ENCODE measurements at regions not wholly inside any gene's neighbourhood (a gene's known extent, or its start where the extent isn't known, plus 50 kb on each side); places are given as distances from the start of the nearest gene placed in this dataset.

DNA sequence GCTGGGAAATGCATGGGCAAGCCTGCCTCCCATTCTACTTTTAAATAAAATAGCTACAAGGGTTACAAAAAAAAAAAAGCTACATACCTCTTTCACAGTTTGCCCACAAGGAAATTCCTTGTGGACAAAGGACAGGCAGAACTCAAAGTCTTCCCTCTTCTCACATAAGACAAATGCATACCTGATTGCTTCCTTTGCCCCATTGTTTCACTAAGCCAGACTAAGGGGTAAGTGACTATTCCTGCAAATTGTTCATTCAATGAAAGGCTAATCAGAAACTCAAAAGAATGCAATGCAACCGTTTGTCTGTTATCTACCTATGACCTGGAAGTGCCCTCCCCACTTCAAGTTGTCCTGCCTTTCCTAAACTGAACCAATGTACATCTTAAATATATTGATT lies 780.6 kb downstream of the FAM133A start:
- Mint-ChIP-seq H3K36me3 (no peaks in the 10 kb centered on the region), H3K27ac (no peak overlapping the region), H3K9me3 (no peaks in the 10 kb centered on the region)
- ATAC-seq (no peak), DNase-seq (ENCODE audit: low spot score in 2 of 2) (no peak)

DNA sequence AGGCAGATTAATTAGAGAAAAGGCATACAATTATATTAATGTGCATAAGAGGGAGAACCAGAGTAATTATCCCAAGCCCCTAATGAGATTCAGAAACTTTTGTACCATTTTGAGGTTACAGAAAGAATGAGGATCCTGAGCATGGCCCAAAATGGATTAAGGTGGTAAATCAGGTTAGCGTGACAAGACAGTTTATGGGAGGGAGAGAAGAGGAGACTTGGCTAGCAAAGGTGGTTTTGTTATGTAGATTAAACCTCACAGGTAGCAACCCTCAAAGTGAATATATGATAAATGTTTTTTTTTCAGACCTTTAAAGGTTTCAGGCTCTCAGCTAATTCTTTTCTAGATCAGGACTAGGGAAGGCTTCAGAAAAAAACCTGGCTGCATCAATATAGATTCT lies 781.8 kb downstream of the FAM133A start:
- no peak for ATAC-seq
- Mint-ChIP-seq H3K36me3 (no peaks in the 10 kb centered on the region), H3K9me3 (no peaks in the 10 kb centered on the region)

GRCh38 chrX:94492541-94492940 lies 818.5 kb downstream of the FAM133A start:
- ATAC-seq (no peak), DNase-seq (ENCODE audit: low spot score in 2 of 2) (no peak)
- Mint-ChIP-seq H3K27ac (no peak overlapping the region), H3K36me3 (no peaks in the 10 kb centered on the region), H3K9me3 (no peaks in the 10 kb centered on the region)

More for the DNA sequence above, 781.8 kb downstream of the FAM133A start:
- no peak for DNase-seq (ENCODE audit: low spot score in 2 of 2)
- no peak overlapping the region for H3K27ac Mint-ChIP-seq

DNA sequence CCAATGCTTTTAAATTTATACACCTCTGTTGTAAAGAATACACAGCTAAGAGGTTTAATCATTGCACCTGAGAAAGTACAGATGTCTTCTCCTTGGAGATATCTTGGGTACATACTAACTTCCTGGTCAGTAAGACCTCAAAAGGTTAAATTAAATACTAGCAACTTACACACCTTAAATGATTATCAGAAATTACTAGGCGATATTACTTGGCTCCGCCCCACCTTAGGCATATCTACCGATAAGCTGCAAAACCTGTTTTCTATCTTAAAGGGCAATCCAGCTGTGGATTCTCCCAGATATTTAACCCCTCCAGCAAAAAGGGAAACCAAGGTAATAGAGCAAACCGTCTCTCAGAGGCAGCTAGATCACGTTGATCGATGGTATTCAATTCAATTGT lies 819.4 kb downstream of the FAM133A start:
- ATAC-seq (no peak), DNase-seq (ENCODE audit: low spot score in 2 of 2) (no peak)
- no peaks in the 10 kb centered on the region for H3K36me3 Mint-ChIP-seq
- no peak overlapping the region for H3K27ac Mint-ChIP-seq
- H3K9me3 Mint-ChIP-seq = no peaks in the 10 kb centered on the region

GRCh38 chrX:94511564-94511963 lies 837.6 kb downstream of the FAM133A start:
- no peak for ATAC-seq
- DNase-seq (ENCODE audit: low spot score in 2 of 2) = no peak
- Mint-ChIP-seq H3K27ac (no peak overlapping the region), H3K36me3 (no peaks in the 10 kb centered on the region), H3K9me3 (no peaks in the 10 kb centered on the region)

GRCh38 chrX:94515009-94515408 lies 841.0 kb downstream of the FAM133A start:
- H3K36me3 Mint-ChIP-seq = no peaks in the 10 kb centered on the region
- no peaks in the 10 kb centered on the region for H3K9me3 Mint-ChIP-seq
- no peak for ATAC-seq
- no peak overlapping the region for H3K27ac Mint-ChIP-seq
- DNase-seq (ENCODE audit: low spot score in 2 of 2) = no peak

- H3K36me3 Mint-ChIP-seq = no peaks in the 10 kb centered on the region
- H3K27ac Mint-ChIP-seq = no peak overlapping the region
- no peak for ATAC-seq
- DNase-seq (ENCODE audit: low spot score in 2 of 2) = no peak
- peaks cover 0 to 4% of the 10 kb centered on the region in 2 donors for H3K9me3 Mint-ChIP-seq
These were observed 850.9 kb downstream of the FAM133A start for GRCh38 chrX:94524867-94525266.

- DNase-seq (ENCODE audit: low spot score in 2 of 2) (no peak), ATAC-seq (no peak)
- H3K9me3 Mint-ChIP-seq = peaks cover 0 to 5% of the 10 kb centered on the region in 2 donors
- H3K36me3 Mint-ChIP-seq = no peaks in the 10 kb centered on the region
- no peak overlapping the region for H3K27ac Mint-ChIP-seq
These were observed 871.7 kb downstream of the FAM133A start for GRCh38 chrX:94545722-94546121.

GRCh38 chrX:94551831-94552230 lies 877.8 kb downstream of the FAM133A start:
- no peak for ATAC-seq
- Mint-ChIP-seq H3K9me3 (peaks cover 0 to 5% of the 10 kb centered on the region in 2 donors), H3K27ac (no peak overlapping the region), H3K36me3 (no peaks in the 10 kb centered on the region)
- no peak for DNase-seq (ENCODE audit: low spot score in 2 of 2)

GRCh38 chrX:94560930-94561329 lies 886.9 kb downstream of the FAM133A start:
- no peak overlapping the region for H3K27ac Mint-ChIP-seq
- ATAC-seq (no peak), DNase-seq (ENCODE audit: low spot score in 2 of 2) (no peak)
- H3K36me3 Mint-ChIP-seq = no peaks in the 10 kb centered on the region
- no peaks in the 10 kb centered on the region for H3K9me3 Mint-ChIP-seq

DNA sequence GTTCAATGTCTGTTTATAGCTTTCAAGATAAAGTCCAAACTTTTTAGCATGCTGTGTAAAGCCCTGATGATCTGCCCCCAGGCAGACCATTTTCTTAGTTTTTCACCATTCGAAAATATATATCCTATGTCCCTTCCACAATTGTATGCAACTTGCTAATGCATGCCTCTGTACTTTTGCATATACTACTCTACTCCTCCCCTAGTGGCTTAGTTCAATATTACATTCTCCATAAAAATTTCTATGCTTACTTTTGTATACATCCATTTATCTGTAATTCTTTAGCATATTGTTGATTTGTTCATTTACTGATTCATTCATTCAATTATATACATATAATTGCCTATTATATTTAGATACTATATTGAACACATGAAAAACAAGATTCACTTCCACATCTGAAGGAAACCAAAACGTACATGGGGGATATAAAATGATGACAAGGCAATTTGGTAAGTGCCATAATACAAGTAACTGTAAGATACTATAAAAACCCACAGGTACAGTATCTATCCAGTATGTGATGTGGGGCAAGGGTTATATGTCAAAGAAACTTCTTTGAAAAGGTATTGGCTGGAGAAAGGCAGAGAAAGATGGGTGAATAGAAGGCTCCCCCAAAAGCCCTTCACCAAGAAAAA lies 902.5 kb downstream of the FAM133A start:
- no peaks in the 10 kb centered on the region for H3K36me3 Mint-ChIP-seq
- peaks cover 5 to 8% of the 10 kb centered on the region in 2 donors for H3K9me3 Mint-ChIP-seq
- DNase-seq (ENCODE audit: low spot score in 2 of 2) = no peak
- no peak overlapping the region for H3K27ac Mint-ChIP-seq
- no peak for ATAC-seq

GRCh38 chrX:94600077-94600476 lies 926.1 kb downstream of the FAM133A start:
- H3K36me3 Mint-ChIP-seq = no peaks in the 10 kb centered on the region
- H3K27ac Mint-ChIP-seq = no peak overlapping the region
- DNase-seq (ENCODE audit: low spot score in 2 of 2) (no peak), ATAC-seq (no peak)
- no peaks in the 10 kb centered on the region for H3K9me3 Mint-ChIP-seq

- no peak overlapping the region for H3K27ac Mint-ChIP-seq
- H3K36me3 Mint-ChIP-seq = no peaks in the 10 kb centered on the region
- H3K9me3 Mint-ChIP-seq = peaks cover 0 to 5% of the 10 kb centered on the region in 2 donors
- DNase-seq (ENCODE audit: low spot score in 2 of 2) (no peak), ATAC-seq (no peak)
These were observed 938.1 kb downstream of the FAM133A start for GRCh38 chrX:94612140-94612539.

GRCh38 chrX:94633237-94633636 lies 959.2 kb downstream of the FAM133A start:
- Mint-ChIP-seq H3K9me3 (no peaks in the 10 kb centered on the region), H3K36me3 (peaks cover 4% of the 10 kb centered on the region in 2 donors), H3K27ac (no peak overlapping the region)
- DNase-seq (ENCODE audit: low spot score in 2 of 2) = no peak
- no peak for ATAC-seq

DNA sequence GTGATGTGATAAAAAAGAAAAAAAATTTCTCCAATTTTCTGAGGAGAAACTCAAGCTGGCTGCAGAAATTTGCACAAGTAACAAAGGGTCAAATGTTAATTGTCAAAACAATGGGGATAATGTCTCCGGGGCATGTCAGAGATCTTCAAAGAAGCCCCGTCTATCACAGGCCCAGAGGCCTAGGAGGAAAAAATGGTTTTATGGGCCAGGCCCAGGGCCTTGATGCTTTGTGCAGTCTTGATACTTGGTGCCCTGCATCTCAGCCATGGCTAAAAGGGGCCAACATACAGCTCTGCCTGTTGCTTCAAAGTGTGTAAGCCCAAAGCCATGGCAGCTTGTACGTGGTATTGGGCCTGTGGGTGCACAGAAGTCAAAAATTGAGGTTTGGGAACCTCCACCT lies 961.0 kb downstream of the FAM133A start:
- Mint-ChIP-seq H3K36me3 (peaks cover 4% of the 10 kb centered on the region in 2 donors), H3K9me3 (no peaks in the 10 kb centered on the region), H3K27ac (no peak overlapping the region)
- DNase-seq (ENCODE audit: low spot score in 2 of 2) (no peak), ATAC-seq (no peak)

- H3K27ac Mint-ChIP-seq = no peak overlapping the region
- peaks cover 0 to 5% of the 10 kb centered on the region in 2 donors for H3K9me3 Mint-ChIP-seq
- DNase-seq (ENCODE audit: low spot score in 2 of 2) (no peak), ATAC-seq (no peak)
- H3K36me3 Mint-ChIP-seq = no peaks in the 10 kb centered on the region
These were observed 971.7 kb downstream of the FAM133A start for GRCh38 chrX:94645726-94646125.

GRCh38 chrX:94655180-94655579 lies 981.2 kb downstream of the FAM133A start:
- H3K36me3 Mint-ChIP-seq = peaks cover 0 to 5% of the 10 kb centered on the region in 2 donors
- no peak overlapping the region for H3K27ac Mint-ChIP-seq
- DNase-seq (ENCODE audit: low spot score in 2 of 2) (no peak), ATAC-seq (no peak)
- H3K9me3 Mint-ChIP-seq = peaks cover 0 to 6% of the 10 kb centered on the region in 2 donors

- DNase-seq (ENCODE audit: low spot score in 2 of 2) (no peak), ATAC-seq (no peak)
- peaks cover 0 to 6% of the 10 kb centered on the region in 2 donors for H3K9me3 Mint-ChIP-seq
- H3K36me3 Mint-ChIP-seq = peaks cover 0 to 5% of the 10 kb centered on the region in 2 donors
- no peak overlapping the region for H3K27ac Mint-ChIP-seq
These were observed 988.7 kb downstream of the FAM133A start for GRCh38 chrX:94662689-94663088.

Measured in activated naive CD4-positive, alpha-beta T cell treated with anti-CD3 and anti-CD28 coated beads, Interleukin-2, amount 50 U/mL, for 72 hours (primary cell).